IMR-90 (cell line): ENCODE measurements at regions not wholly inside any gene's neighbourhood (a gene's known extent, or its start where the extent isn't known, plus 50 kb on each side); places are given as distances from the start of the nearest gene placed in this dataset.

Experiments used
- ATAC-seq: fragments of 200-7000 bp; cut with Tn5 transposase; 2 replicates; pipeline ENCODE4 v1.9.1; 2020; ENCODE audit warnings: low read depth, mild to moderate bottlenecking, moderate library complexity
- BruUV-seq: library from RNA; stranded (reverse); fragments of 400-500 nt; replicated peaks from 2 replicates; lab custom pipeline; 2021; lab: Mats Ljungman, UMichigan
- CTCF ChIA-PET: fragments of 300-600 bp; formaldehyde crosslinking; extraction: SDS; loops from one replicate; lab custom pipeline; 2021; ENCODE audit warnings: antibody characterized with exemption; lab: Yijun Ruan, JAX
- POLR2A ChIA-PET: fragments of 300-600 bp; sonication (Branson Sonifier 250); formaldehyde crosslinking; loops from one replicate; lab custom pipeline; 2022; ENCODE audit warnings: antibody characterized with exemption; ENCODE audit not compliant: unreplicated experiment; lab: Charles Lee
- DNase-seq: peaks from one replicate; pipeline ENCODE4 v3.0.0; 2013
- H2AFZ ChIP-seq: replicated peaks from 2 replicates; pipeline ENCODE3; 2013; ENCODE audit warnings: low read length, mild to moderate bottlenecking; ENCODE audit not compliant: poor library complexity
- H2AK5ac ChIP-seq: 2 replicates; pipeline ENCODE4 v1.6.1; 2013; ENCODE audit warnings: low read depth, low read length, inconsistent platforms
- H2AK9ac ChIP-seq: replicated peaks from 2 replicates; pipeline ENCODE3; 2013; ENCODE audit warnings: mild to moderate bottlenecking, low read depth, low read length, moderate library complexity; ENCODE audit not compliant: poor library complexity
- H2BK120ac ChIP-seq: 2 replicates; pipeline ENCODE4 v1.6.1; 2013; ENCODE audit warnings: low read depth, low read length, inconsistent platforms
- H2BK15ac ChIP-seq: 3 replicates; pipeline ENCODE4 v1.6.1; 2013; ENCODE audit warnings: low read depth, low read length, inconsistent platforms
- H2BK20ac ChIP-seq: 2 replicates; pipeline ENCODE4 v1.6.1; 2013; ENCODE audit warnings: low read depth, mild to moderate bottlenecking, inconsistent platforms, low read length, moderate library complexity
- H2BK5ac ChIP-seq: 2 replicates; pipeline ENCODE4 v1.6.1; 2013; ENCODE audit warnings: mild to moderate bottlenecking, low read depth, low read length, inconsistent platforms; ENCODE audit not compliant: poor library complexity, severe bottlenecking
- H3K14ac ChIP-seq: replicated peaks from 2 replicates; pipeline ENCODE4 v1.6.1; 2013; ENCODE audit warnings: low read depth, low read length, inconsistent platforms
- H3K18ac ChIP-seq: 2 replicates; pipeline ENCODE4 v1.6.1; 2013; ENCODE audit warnings: low read depth, low read length, control low read depth
- H3K23ac ChIP-seq: 2 replicates; pipeline ENCODE4 v1.6.1; 2013; ENCODE audit warnings: low read depth, low read length, inconsistent platforms
- H3K27ac ChIP-seq: 2 replicates; pipeline ENCODE4 v1.5.1; 2013; ENCODE audit warnings: mild to moderate bottlenecking, control low read depth, low read length; ENCODE audit not compliant: insufficient read depth
- H3K27me3 ChIP-seq: 2 replicates; pipeline ENCODE4 v1.6.1; 2013; ENCODE audit warnings: low read length; ENCODE audit not compliant: control insufficient read depth, insufficient read depth
- H3K36me3 ChIP-seq: 2 replicates; pipeline ENCODE4 v1.6.1; 2013; ENCODE audit warnings: low read length, mixed read lengths; ENCODE audit not compliant: control insufficient read depth, insufficient read depth
- H3K4ac ChIP-seq: 2 replicates; pipeline ENCODE4 v1.6.1; 2013; ENCODE audit warnings: low read depth, low read length, inconsistent platforms
- H3K4me1 ChIP-seq: 2 replicates; pipeline ENCODE4 v1.6.1; 2013; ENCODE audit warnings: low read length, mixed read lengths; ENCODE audit not compliant: control insufficient read depth, insufficient read depth
- H3K4me2 ChIP-seq: 2 replicates; pipeline ENCODE4 v1.6.1; 2013; ENCODE audit warnings: low read depth, mild to moderate bottlenecking, control low read depth, low read length, moderate library complexity
- H3K4me3 ChIP-seq: 2 replicates; pipeline ENCODE4 v1.5.1; 2013; ENCODE audit warnings: low read depth, mild to moderate bottlenecking, control low read depth, low read length, moderate library complexity; ENCODE audit not compliant: insufficient read depth
- H3K56ac ChIP-seq: 2 replicates; pipeline ENCODE4 v1.6.1; 2013; ENCODE audit warnings: low read length, inconsistent platforms; ENCODE audit not compliant: insufficient read depth; ENCODE audit errors: extremely low read depth
- H3K79me1 ChIP-seq, 2 experiments: 2 replicates each; pipeline ENCODE4 v1.6.1; 2013; ENCODE audit warnings: low read length in 2 of 2, inconsistent platforms in 1 of 2, low read depth in 1 of 2
- H3K9ac ChIP-seq: 2 replicates; pipeline ENCODE4 v1.6.1; 2013; ENCODE audit warnings: low read depth, low read length, control low read depth
- H3K9me1 ChIP-seq: 2 replicates; pipeline ENCODE4 v1.6.1; 2013; ENCODE audit warnings: low read length, inconsistent platforms; ENCODE audit not compliant: insufficient read depth
- H3K9me3 ChIP-seq: 2 replicates; pipeline ENCODE4 v1.6.1; 2013; ENCODE audit warnings: low read length; ENCODE audit not compliant: control insufficient read depth, insufficient read depth
- H4K20me1 ChIP-seq: 2 replicates; pipeline ENCODE4 v1.6.1; 2013; ENCODE audit warnings: low read length, inconsistent platforms; ENCODE audit not compliant: insufficient read depth
- H4K5ac ChIP-seq: 2 replicates; pipeline ENCODE4 v1.6.1; 2013; ENCODE audit warnings: mild to moderate bottlenecking, low read depth, low read length, control low read depth
- H4K8ac ChIP-seq, 2 experiments: 2 replicates each; pipeline ENCODE4 v1.6.1; 2013; ENCODE audit warnings: low read depth in 2 of 2, low read length in 2 of 2, control low read depth in 1 of 2, inconsistent platforms in 1 of 2
- H4K91ac ChIP-seq: 2 replicates; pipeline ENCODE4 v1.6.1; 2013; ENCODE audit warnings: low read depth, low read length, inconsistent platforms; ENCODE audit not compliant: insufficient read depth
- CEBPB ChIP-seq: IDR thresholded peaks from 2 replicates; pipeline ENCODE4 v1.6.1; 2012; ENCODE audit warnings: low read depth, low read length, improper control_type of control experiment
- CHD1 ChIP-seq: IDR thresholded peaks from 2 replicates; pipeline ENCODE4 v1.6.1; 2012; ENCODE audit warnings: low read depth, low read length, improper control_type of control experiment
- CTCF ChIP-seq: conservative IDR thresholded peaks from 2 replicates; pipeline ENCODE4 v1.5.1; 2012; ENCODE audit warnings: mild to moderate bottlenecking, low read depth, low read length, improper control_type of control experiment
- ELK1 ChIP-seq: fragments of 150-350 bp; IDR thresholded peaks from 2 replicates; pipeline ENCODE4 v1.6.1; 2016; ENCODE audit warnings: low read depth, mild to moderate bottlenecking, low read length, moderate library complexity, borderline replicate concordance
- MAFK ChIP-seq: IDR thresholded peaks from 2 replicates; pipeline ENCODE4 v1.6.1; 2012; ENCODE audit warnings: low read depth, low read length, improper control_type of control experiment
- RCOR1 ChIP-seq: IDR thresholded peaks from 2 replicates; pipeline ENCODE4 v1.6.1; 2012; ENCODE audit warnings: mild to moderate bottlenecking, low read length, improper control_type of control experiment; ENCODE audit not compliant: insufficient replicate concordance
- WGBS, 2 experiments: methylation state at CpG; one replicate each; pipeline versions ENCODE4 v1.1.5 to v1.1.7; 2013; ENCODE audit warnings: missing lambda C conversion rate in 2 of 2; ENCODE audit not compliant: insufficient read length in 1 of 2; ENCODE audit errors: extremely low coverage in 2 of 2; 5-methylcytosine and 5-hydroxymethylcytosine counted together
- dilution Hi-C: fragments of 300-500 bp; cut with HindIII; formaldehyde crosslinking; loops from one replicate; pipeline ENCODE4 v1.14.3; 2018; ENCODE audit warnings: low sequenced_read_pairs; ENCODE audit not compliant: unreplicated experiment
- in situ Hi-C: fragments of 300-500 bp; cut with MboI; formaldehyde crosslinking; loops from 3 replicates; pipeline ENCODE4 v1.14.3; 2019; ENCODE audit warnings: low sequenced_read_pairs, inconsistent platforms, mixed read lengths
- intact Hi-C: fragments of 100-400 bp; cut with micrococcal nuclease; formaldehyde crosslinking; loops from 2 replicates; pipeline ENCODE4 v1.10.0; 2022

- Histone ChIP-seq H3K79me1 (no peaks in the 10 kb centered on the region), H3K27me3 (peaks cover 17% of the 10 kb centered on the region), H3K14ac (no peak overlapping the region), H3K4me2 (no peak overlapping the region), H3K4me1 (peaks cover 6% of the 10 kb centered on the region), H2BK5ac (no peak overlapping the region), H3K18ac (no peak overlapping the region), H4K8ac (no peak overlapping the region), H2BK120ac (no peak overlapping the region), H3K23ac (no peak overlapping the region), H3K4ac (no peak overlapping the region), H4K5ac (no peak overlapping the region), H4K20me1 (no peaks in the 10 kb centered on the region), H3K4me3 (no peak overlapping the region), H2AFZ (no peak overlapping the region), H3K36me3 (no peaks in the 10 kb centered on the region), H3K9ac (no peak overlapping the region), H3K56ac (no peak overlapping the region), H2AK9ac (no peak overlapping the region), H3K9me3 (no peaks in the 10 kb centered on the region), H2BK20ac (no peak overlapping the region), H4K91ac (no peak overlapping the region), H2BK15ac (no peak overlapping the region), H3K9me1 (peaks cover 6% of the 10 kb centered on the region; the same call in 1 of the 2 replicates), H3K27ac (no peak overlapping the region), H2AK5ac (no peak overlapping the region)
- dilution Hi-C loops = no loop called here
- in situ Hi-C loops = no loop called here
- intact Hi-C loops = no loop called here
- ATAC-seq (no peak), DNase-seq (no peak)
- 92% methylated on average over 2 of the region's 4 CpGs; no CpG with 5 or more reads in 1 of the 2 experiments for WGBS, 2 experiments
- no peak for TF ChIP-seq CTCF
- no peak for TF ChIP-seq CEBPB
- no peak for TF ChIP-seq RCOR1
- TF ChIP-seq CHD1 = no peak
- TF ChIP-seq ELK1 = no peak
- TF ChIP-seq MAFK = no peak
- no TSS peak for BruUV-seq
- ChIA-PET POLR2A (no interaction called here), CTCF (no interaction called here)
Observed at GRCh38 chr5:74320526-74320925, 320.0 kb downstream of the ENC1 start.
